Ascending aorta (tissue), 2 donors: ENCODE measurements at regions not wholly inside any gene's neighbourhood (a gene's known extent, or its start where the extent isn't known, plus 50 kb on each side); places are given as distances from the start of the nearest gene placed in this dataset.

Experiments
- DNase-seq, 2 donors: peaks; one replicate each; pipeline ENCODE4 v3.0.0-alpha.2; 2019; ENCODE audit warnings: low spot score in 2 of 2
- H3K27ac ChIP-seq, 2 donors: fragments of 200-600 bp; sonication (generic); one replicate each; pipeline ENCODE4 v1.5.1; 2016 to 2017; ENCODE audit warnings: mild to moderate bottlenecking in 1 of 2
- H3K27me3 ChIP-seq: fragments of 200-600 bp; sonication (generic); one replicate; pipeline ENCODE4 v1.5.1; 2017
- H3K36me3 ChIP-seq, 2 donors: fragments of 200-600 bp; sonication (generic); one replicate each; pipeline ENCODE4 v1.5.1; 2016
- H3K4me1 ChIP-seq, 2 donors: fragments of 200-600 bp; sonication (generic); one replicate each; pipeline ENCODE4 v1.5.1; 2016 to 2017; ENCODE audit warnings: mild to moderate bottlenecking in 1 of 2
- H3K4me3 ChIP-seq, 2 donors: fragments of 200-600 bp; sonication (generic); one replicate each; pipeline ENCODE4 v1.5.1; 2016 to 2017; ENCODE audit warnings: mild to moderate bottlenecking in 1 of 2
- H3K9me3 ChIP-seq, 2 donors: fragments of 200-600 bp; sonication (generic); one replicate each; pipeline ENCODE4 v1.5.1; 2016
- CTCF ChIP-seq, 3 experiments: fragments of 200-600 bp in 2 of 3; fragments of 450-650 bp in 1 of 3; sonication (generic) in 2 of 3; IDR thresholded peaks; one replicate each; pipeline ENCODE4 v1.5.1; 2016 to 2019; ENCODE audit warnings: antibody characterized with exemption in 3 of 3, mild to moderate bottlenecking in 1 of 3, moderate library complexity in 1 of 3
- intact Hi-C: fragments of 100-400 bp; cut with DNase I; formaldehyde crosslinking; loops from one replicate; pipeline ENCODE4 v1.15.1; 2023

- no peak for TF ChIP-seq CTCF (IDR thresholded peaks at IDR 0.05)
- no peaks in the 10 kb centered on the region for H3K4me1 ChIP-seq
- DNase-seq = no peak
- no peaks in the 10 kb centered on the region for H3K9me3 ChIP-seq
- H3K4me3 ChIP-seq = no peak overlapping the region
- intact Hi-C loops = no loop called here
- no peak overlapping the region for H3K27ac ChIP-seq
- no peaks in the 10 kb centered on the region for H3K27me3 ChIP-seq
- no peaks in the 10 kb centered on the region for H3K36me3 ChIP-seq
Measured at GRCh38 chr9:18404434-18405029, 69.4 kb upstream of the ADAMTSL1 start.

GRCh38 chr9:18405240-18405639, 68.7 kb upstream of the ADAMTSL1 start:
- Histone ChIP-seq H3K9me3 (no peaks in the 10 kb centered on the region), H3K36me3 (no peaks in the 10 kb centered on the region), H3K4me1 (no peaks in the 10 kb centered on the region), H3K27me3 (no peaks in the 10 kb centered on the region), H3K4me3 (no peak overlapping the region), H3K27ac (no peak overlapping the region)
- TF ChIP-seq CTCF (IDR thresholded peaks at IDR 0.05) = no peak
- no peak for DNase-seq
- intact Hi-C loops = no loop called here

- Histone ChIP-seq H3K4me3 (no peak overlapping the region), H3K9me3 (no peaks in the 10 kb centered on the region), H3K36me3 (no peaks in the 10 kb centered on the region), H3K27me3 (no peaks in the 10 kb centered on the region), H3K4me1 (no peaks in the 10 kb centered on the region), H3K27ac (no peak overlapping the region)
- intact Hi-C loops = no loop called here
- no peak for TF ChIP-seq CTCF (IDR thresholded peaks at IDR 0.05)
- DNase-seq = no peak
Measured at GRCh38 chr9:18410983-18411382, 63.0 kb upstream of the ADAMTSL1 start.

GRCh38 chr9:18421391-18421790, 52.6 kb upstream of the ADAMTSL1 start:
- H3K9me3 ChIP-seq = no peaks in the 10 kb centered on the region
- no peaks in the 10 kb centered on the region for H3K27me3 ChIP-seq
- no peak for TF ChIP-seq CTCF (IDR thresholded peaks at IDR 0.05)
- H3K36me3 ChIP-seq = no peaks in the 10 kb centered on the region
- no peaks in the 10 kb centered on the region for H3K4me1 ChIP-seq
- no peak for DNase-seq
- intact Hi-C loops = no loop called here
- H3K4me3 ChIP-seq = no peak overlapping the region
- H3K27ac ChIP-seq = no peak overlapping the region

GRCh38 chr9:18422296-18423036, 51.5 kb upstream of the ADAMTSL1 start:
- no peak overlapping the region for H3K27ac ChIP-seq
- no peaks in the 10 kb centered on the region for H3K27me3 ChIP-seq

More at GRCh38 chr9:18422296-18423036, 51.5 kb upstream of the ADAMTSL1 start:
- no peak overlapping the region for H3K4me3 ChIP-seq
- TF ChIP-seq CTCF (IDR thresholded peaks at IDR 0.05) = no peak
- DNase-seq = no peak
- peaks cover 0 to 4% of the 10 kb centered on the region in 2 donors for H3K4me1 ChIP-seq
- H3K9me3 ChIP-seq = no peaks in the 10 kb centered on the region
- intact Hi-C loops = no loop called here
- no peaks in the 10 kb centered on the region for H3K36me3 ChIP-seq
